ENCODE measurements at regions not wholly inside any gene's neighbourhood (a gene's known extent, or its start where the extent isn't known, plus 50 kb on each side); places are given as distances from the start of the nearest gene placed in this dataset.

- TF ChIP-seq CTCF (IDR thresholded peaks at IDR 0.05; ENCODE audit: low read depth, low read length, missing input control) (no peak), RAD21 (IDR thresholded peaks at IDR 0.05) (no peak), REST (IDR thresholded peaks at IDR 0.05) (no peak), HNF4A (conservative IDR thresholded peaks at IDR 0.05) (no peak), JUND (IDR thresholded peaks at IDR 0.05) (no peak), EGR1 (IDR thresholded peaks at IDR 0.05; ENCODE audit: low read depth in 2 of 2) (no peak), MAX (IDR thresholded peaks at IDR 0.05) (no peak), TAF1 (conservative IDR thresholded peaks at IDR 0.05) (no peak)
Observed at GRCh38 chr19:30094756-30095140, 152.7 kb downstream of the URI1 start.

All from liver (tissue), 3 donors.